ENCODE measurements at regions not wholly inside any gene's neighbourhood (a gene's known extent, or its start where the extent isn't known, plus 50 kb on each side); places are given as distances from the start of the nearest gene placed in this dataset.
A peak's percentile ranks its signal among the peaks of the same experiment; 100 is the strongest.
"Not testable (repeated sequence)": the region's sequence is repeated elsewhere in the genome, so short reads cannot be mapped to it uniquely, and the experiment has no call there.

- TF ChIP-seq CTCF (conservative IDR thresholded peaks at IDR 0.05; ENCODE audit: low read depth, low read length): no peak
- no peak for DNase-seq (ENCODE audit: low read depth)
These were observed 72.2 kb downstream of the PMAIP1 start for GRCh38 chr18:59971871-59972428.

GRCh38 chr18:59971144-59971543 is 71.3 kb downstream of the PMAIP1 start:
- DNase-seq (ENCODE audit: low read depth); H3K4me3 ChIP-seq (ENCODE audit: low read depth, low read length): not testable (repeated sequence)

More at GRCh38 chr18:59971871-59972428, 72.2 kb downstream of the PMAIP1 start:
- no peak overlapping the region for H3K4me3 ChIP-seq (ENCODE audit: low read depth, low read length)

GRCh38 chr18:59969477-59970028 is 69.8 kb downstream of the PMAIP1 start:
- DNase-seq (ENCODE audit: low read depth): not testable (repeated sequence)
- H3K4me3 ChIP-seq (ENCODE audit: low read depth, low read length): peak overlapping the region; percentile 48

- TF ChIP-seq CTCF (conservative IDR thresholded peaks at IDR 0.05; ENCODE audit: low read depth, low read length): no peak
These were observed 68.8 kb downstream of the PMAIP1 start for GRCh38 chr18:59968583-59968982.

GRCh38 chr18:59967878-59968277 is 68.1 kb downstream of the PMAIP1 start:
- H3K4me3 ChIP-seq (ENCODE audit: low read depth, low read length): no peak overlapping the region
- TF ChIP-seq CTCF (conservative IDR thresholded peaks at IDR 0.05; ENCODE audit: low read depth, low read length): no peak
- DNase-seq (ENCODE audit: low read depth): no peak

More at GRCh38 chr18:59968583-59968982, 68.8 kb downstream of the PMAIP1 start:
- DNase-seq (ENCODE audit: low read depth): no peak
- no peak overlapping the region for H3K4me3 ChIP-seq (ENCODE audit: low read depth, low read length)

- no peak overlapping the region for H3K4me3 ChIP-seq (ENCODE audit: low read depth, low read length)
- no peak for DNase-seq (ENCODE audit: low read depth)
- no peak for TF ChIP-seq CTCF (conservative IDR thresholded peaks at IDR 0.05; ENCODE audit: low read depth, low read length)
These were observed 67.1 kb downstream of the PMAIP1 start for GRCh38 chr18:59966913-59967312.

GRCh38 chr18:59963229-59963628 is 63.4 kb downstream of the PMAIP1 start:
- no peak overlapping the region for H3K4me3 ChIP-seq (ENCODE audit: low read depth, low read length)
- TF ChIP-seq CTCF (conservative IDR thresholded peaks at IDR 0.05; ENCODE audit: low read depth, low read length): no peak

GRCh38 chr18:59961070-59961469 is 61.3 kb downstream of the PMAIP1 start:
- TF ChIP-seq CTCF (conservative IDR thresholded peaks at IDR 0.05; ENCODE audit: low read depth, low read length): no peak
- no peak overlapping the region for H3K4me3 ChIP-seq (ENCODE audit: low read depth, low read length)
- no peak for DNase-seq (ENCODE audit: low read depth)

More at GRCh38 chr18:59963229-59963628, 63.4 kb downstream of the PMAIP1 start:
- DNase-seq (ENCODE audit: low read depth): no peak

Data from choroid plexus epithelial cell (primary cell).